Peyer's patch (tissue), 4 donors: ENCODE measurements at regions not wholly inside any gene's neighbourhood (a gene's known extent, or its start where the extent isn't known, plus 50 kb on each side); places are given as distances from the start of the nearest gene placed in this dataset.

Experiments
- CTCF ChIP-seq, 6 experiments: fragments of 450-650 bp in 4 of 6; fragments of 200-600 bp in 2 of 6; sonication (generic) in 1 of 6; IDR thresholded peaks; one replicate each; pipeline ENCODE4 v1.5.1; 2017 to 2019; ENCODE audit warnings: antibody characterized with exemption in 6 of 6, mild to moderate bottlenecking in 3 of 6, moderate library complexity in 1 of 6
- POLR2A ChIP-seq, 2 donors: fragments of 450-650 bp; IDR thresholded peaks; one replicate each; pipeline ENCODE4 v1.5.1; 2017; ENCODE audit warnings: antibody characterized with exemption in 2 of 2, mild to moderate bottlenecking in 2 of 2, moderate library complexity in 2 of 2

- TF ChIP-seq POLR2A (IDR thresholded peaks at IDR 0.05) (no peak), CTCF (IDR thresholded peaks at IDR 0.05) (no peak)
Observed at GRCh38 chr5:179427032-179427675, 81.9 kb upstream of the ADAMTS2 start.
